ENCODE measurements at regions not wholly inside any gene's neighbourhood (a gene's known extent, or its start where the extent isn't known, plus 50 kb on each side); places are given as distances from the start of the nearest gene placed in this dataset.

DNA sequence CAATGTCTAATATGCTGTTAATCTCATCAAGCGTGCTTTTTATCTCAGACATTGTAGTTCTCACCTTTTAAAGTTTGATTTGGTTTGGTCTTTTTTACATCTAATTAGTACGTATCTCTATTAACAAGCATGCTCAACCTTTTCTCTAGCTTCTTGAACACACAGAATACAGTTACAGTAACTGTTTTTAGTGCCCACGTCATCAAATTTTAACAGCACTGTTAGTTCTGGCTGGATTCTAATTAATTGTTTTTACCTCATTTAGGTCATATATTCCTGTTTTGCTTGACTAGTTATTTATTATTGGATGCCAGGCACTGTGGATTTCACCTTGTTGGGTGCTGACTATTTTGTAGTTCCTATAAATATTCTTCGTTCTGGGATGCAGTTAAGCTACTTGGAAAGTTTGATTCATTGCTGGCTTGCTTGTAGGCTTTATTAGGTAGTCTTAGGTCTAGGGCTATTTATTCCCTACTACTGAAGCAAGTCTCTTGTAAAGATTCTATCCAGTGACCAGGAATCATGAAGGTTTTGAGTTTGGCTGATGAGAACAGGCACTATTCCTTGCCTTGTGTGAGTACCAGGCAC is 263.0 kb downstream of the ETAA1 start:
- no peak for DNase-seq (ENCODE audit: low read depth)

- no peak for DNase-seq (ENCODE audit: low read depth)
Observed at GRCh38 chr2:67660871-67661270, 263.7 kb downstream of the ETAA1 start.

DNA sequence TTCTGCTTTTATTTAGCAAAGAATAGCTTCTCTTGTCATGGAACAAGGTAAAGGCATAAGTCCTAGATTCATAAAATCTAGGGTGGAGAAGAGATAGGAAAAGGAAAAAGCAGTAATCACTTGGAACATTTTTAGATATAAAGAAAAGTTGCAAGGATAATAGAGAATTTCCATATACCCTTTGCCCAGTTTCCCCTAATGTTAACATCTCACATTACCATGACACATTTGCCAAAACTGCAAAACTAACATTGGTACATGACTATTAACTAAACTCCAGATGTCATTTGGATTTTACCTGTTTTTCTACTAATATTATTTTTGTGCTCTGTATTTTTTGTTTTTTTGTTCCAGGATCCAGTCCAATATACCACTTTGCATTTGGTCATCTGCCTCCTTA is 265.1 kb downstream of the ETAA1 start:
- DNase-seq (ENCODE audit: low read depth) = no peak

- DNase-seq (ENCODE audit: low read depth) = no peak
Observed at GRCh38 chr2:67663776-67664175, 266.6 kb downstream of the ETAA1 start.

DNA sequence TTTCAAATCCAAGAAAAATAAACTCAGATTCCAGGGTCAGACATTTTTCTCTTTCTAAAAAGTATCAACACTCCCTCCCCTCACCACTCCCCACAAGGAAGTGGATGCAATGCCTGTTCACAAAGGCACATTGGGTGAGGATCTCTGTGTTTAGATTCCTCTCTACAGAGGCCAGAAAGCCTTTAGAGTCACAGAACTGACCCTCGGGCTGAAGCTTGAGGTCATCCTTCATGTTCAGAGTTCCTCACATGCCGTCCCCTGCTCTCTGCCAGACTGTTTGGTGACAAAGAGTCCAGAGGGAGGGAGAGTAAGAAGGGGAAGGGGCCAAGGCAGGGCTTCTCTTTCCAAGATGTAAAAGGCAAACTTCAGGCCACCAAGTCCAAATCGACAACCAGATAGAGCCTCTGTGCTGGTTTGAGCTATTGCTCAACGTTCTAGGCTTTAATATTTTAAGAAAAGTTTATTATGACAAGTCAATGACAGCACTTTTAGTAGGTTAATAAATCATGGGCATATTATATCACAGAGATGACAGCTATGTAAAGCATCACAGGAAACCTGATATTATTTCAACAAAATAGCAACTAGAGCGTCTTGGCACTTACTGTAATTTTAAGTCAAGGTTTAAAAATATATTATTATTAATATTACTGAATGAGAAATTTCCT is 269.4 kb downstream of the ETAA1 start:
- DNase-seq (ENCODE audit: low read depth) = no peak

- no peak for DNase-seq (ENCODE audit: low read depth)
Observed at GRCh38 chr2:67667054-67667908, 270.1 kb downstream of the ETAA1 start.

DNA sequence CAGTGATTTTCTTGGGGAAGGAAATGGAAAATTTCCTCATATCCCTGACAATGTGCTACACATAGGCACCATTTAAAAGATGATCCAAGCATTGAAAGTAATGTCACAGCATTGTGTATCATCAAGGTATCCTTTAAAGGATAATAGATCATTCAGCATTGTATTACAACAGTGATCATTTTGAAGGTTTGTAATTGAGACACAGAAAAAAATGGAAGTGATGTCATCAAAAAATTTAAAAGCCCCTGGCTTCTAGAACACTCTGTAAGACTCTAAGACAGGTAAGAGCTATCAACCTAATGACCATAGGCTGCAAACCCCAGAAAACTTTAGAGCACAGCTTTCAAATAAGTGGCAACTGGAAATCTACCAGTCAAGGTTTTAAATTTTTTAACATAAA is 271.4 kb downstream of the ETAA1 start:
- no peak for DNase-seq (ENCODE audit: low read depth)

DNA sequence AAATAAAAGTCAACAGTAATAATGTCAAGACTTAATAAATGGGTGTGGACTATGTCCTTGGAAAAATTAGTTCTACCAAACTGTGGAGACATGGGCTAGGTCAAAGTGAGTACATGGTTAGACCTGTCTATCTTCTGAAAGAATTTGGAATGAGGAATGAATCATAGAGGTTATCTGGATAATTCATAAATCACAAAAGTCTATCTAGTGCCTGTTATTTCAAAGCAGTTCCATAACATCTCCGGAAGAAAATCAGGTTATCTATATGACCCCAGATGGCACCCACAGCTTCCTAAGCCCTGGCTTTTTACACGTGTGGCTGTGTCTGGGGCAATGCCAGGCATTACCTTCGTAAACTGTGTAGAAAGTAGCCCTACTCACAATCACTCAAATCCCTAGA is 272.0 kb downstream of the ETAA1 start:
- DNase-seq (ENCODE audit: low read depth) = no peak

DNA sequence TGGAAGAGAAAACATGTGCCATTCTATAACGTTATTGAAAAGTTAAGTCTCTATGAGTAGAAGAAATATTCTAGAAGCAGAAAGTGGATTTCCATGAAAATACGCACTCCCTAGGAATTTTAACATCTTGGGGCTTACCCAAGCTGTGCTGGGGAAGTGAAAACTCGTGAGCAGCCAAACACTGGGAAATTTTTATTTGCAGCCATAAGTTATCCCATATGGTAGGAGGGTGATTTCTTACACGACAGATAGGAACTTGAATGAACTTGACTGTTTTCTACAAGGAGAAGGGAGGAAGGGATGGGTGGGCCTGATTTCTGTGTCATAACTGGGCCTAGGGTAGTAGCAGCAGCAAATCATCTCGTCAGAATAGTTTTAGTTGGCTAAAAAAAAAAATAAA is 272.6 kb downstream of the ETAA1 start:
- DNase-seq (ENCODE audit: low read depth) = no peak

GRCh38 chr2:67670747-67671183 is 273.6 kb downstream of the ETAA1 start:
- no peak for DNase-seq (ENCODE audit: low read depth)

GRCh38 chr2:67671464-67672450 is 274.6 kb downstream of the ETAA1 start:
- DNase-seq (ENCODE audit: low read depth) = no peak

DNA sequence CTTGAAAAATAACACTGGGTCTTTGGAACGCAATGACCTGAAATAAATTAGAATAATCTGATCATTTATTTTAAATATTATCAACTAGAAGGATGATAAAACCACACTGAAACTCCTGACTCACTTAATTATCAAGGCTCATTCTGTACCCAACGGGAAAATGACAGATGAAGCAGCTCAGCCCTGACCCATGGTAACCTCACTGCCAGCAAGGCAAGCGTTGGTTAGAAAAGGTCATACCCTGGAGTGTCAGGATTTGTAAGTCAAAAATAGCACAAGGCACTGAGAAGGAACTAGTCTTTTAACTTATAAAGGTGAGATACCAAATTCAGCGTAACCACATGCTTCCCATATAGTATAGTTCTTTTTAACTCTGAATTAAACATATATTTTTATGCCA is 277.5 kb downstream of the ETAA1 start:
- DNase-seq (ENCODE audit: low read depth) = no peak

DNA sequence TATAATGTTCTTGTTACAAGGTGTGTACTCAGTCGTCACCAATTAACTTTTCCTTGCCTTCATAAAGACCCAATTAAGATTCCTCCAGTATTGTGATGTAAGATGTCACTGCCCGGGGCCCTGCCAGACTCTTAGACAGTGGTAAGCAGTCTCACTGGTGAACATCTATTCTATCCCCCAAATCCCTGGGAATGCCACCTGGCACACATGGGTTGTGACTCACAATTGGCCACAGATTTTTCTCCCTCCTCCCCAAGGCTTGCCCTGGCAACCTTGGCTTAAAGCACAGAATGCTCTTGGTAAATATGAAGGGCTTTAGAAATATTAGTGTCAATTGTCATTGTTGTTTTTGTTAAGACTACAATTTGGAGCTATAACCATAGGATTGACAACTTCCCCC is 287.9 kb downstream of the ETAA1 start:
- no peak for DNase-seq (ENCODE audit: low read depth)

DNA sequence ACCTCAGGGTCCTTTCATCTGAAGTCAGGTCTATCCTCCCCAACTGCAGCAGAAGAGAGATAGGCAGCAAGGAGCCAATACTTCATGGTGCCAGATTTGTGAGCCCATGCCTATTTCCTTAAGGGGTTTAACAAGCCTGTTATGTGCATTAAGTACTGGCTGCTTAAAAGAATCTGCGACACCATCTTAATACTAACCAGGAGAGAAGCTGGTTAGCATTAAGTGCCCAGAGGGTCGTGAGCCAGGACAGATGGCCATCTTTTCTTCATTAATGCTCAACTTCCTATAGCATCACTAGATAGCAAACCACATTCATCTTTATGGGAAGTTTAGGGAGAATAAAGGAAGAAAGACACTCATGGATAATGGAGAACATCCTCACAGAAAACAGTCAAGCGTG is 289.1 kb downstream of the ETAA1 start:
- no peak for DNase-seq (ENCODE audit: low read depth)

DNA sequence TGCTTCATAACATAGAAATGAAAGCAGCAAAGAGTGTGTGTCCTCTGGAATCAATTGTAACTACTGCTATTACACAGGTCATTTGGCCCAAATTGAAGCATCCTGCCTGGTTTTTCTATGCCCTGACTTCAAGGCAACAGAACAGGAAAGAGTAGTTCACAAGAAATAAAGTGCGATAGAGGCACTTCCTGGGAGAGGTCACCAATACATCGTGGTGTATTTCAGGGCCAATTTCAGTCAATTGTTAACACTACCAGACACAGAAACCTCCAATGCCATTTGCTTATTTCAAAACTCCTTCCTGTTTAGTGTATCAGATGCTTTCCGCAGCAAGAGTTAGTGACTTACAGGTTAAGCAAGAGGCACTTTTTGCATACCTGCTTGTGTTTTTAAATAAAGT is 292.1 kb downstream of the ETAA1 start:
- no peak for DNase-seq (ENCODE audit: low read depth)

- no peak for DNase-seq (ENCODE audit: low read depth)
Observed at GRCh38 chr2:67689651-67690050, 292.5 kb downstream of the ETAA1 start.

DNA sequence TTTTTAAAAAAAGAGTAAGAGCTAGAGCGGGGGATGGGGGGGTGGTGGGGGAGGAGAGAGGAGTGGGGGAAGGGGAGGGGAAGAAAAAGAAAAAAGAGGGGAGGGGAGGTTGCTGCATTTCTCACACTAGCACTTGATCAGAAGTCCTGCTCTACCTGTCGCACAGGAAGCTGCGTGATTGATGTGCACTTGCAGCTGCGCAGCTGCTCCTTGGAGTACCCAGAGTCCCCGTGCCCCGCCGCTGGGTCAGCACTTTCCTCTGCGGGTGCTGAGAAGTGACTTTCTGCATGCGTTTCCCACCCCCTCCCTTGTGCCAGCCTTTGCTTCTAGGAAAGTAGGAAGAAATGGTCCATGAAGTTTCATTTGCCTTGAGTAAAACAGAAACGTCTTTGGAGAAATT is 297.3 kb downstream of the ETAA1 start:
- no peak for DNase-seq (ENCODE audit: low read depth)

DNA sequence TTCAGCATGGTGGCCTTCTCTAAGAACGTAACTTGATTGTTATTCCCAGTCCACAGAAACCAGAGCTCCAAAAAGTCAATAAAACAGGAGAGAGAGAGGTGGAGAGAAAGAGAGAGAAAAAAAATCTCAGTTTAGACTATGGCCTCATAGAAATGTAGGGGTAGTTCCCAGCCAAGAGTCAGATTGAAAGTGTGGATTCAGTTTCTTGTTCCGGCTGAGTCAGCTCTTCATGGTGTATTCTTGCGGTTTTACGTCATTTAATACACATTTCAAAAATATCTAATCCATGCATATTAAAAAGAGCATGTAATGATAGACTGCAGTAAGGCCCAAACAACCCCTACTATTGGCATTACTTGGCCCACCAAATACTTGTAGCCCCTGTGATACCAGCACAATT is 303.9 kb downstream of the ETAA1 start:
- DNase-seq (ENCODE audit: low read depth) = peak; percentile 35

- DNase-seq (ENCODE audit: low read depth) = no peak
Observed at GRCh38 chr2:67702284-67702683, 305.2 kb downstream of the ETAA1 start.

- DNase-seq (ENCODE audit: low read depth) = no peak
Observed at GRCh38 chr2:67702937-67703336, 305.8 kb downstream of the ETAA1 start.

DNA sequence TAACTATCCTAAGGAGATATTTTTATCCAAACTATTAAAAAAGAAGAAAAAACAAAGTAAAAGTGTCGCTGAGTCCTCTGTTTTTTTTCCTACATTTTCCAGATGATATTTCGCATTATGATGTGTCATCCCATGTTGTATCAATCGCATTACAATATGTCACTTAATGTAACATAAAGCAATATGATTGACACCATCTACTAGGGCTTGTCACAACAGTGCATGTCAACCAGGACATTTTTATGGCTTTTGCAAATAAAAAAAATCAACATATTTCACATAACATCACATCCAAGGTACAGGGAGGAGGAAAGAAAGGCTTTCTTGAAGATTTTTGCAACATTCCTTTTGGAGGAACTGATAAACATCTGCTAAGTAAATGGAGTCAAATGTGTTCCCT is 308.9 kb downstream of the ETAA1 start:
- no peak for DNase-seq (ENCODE audit: low read depth)

DNA sequence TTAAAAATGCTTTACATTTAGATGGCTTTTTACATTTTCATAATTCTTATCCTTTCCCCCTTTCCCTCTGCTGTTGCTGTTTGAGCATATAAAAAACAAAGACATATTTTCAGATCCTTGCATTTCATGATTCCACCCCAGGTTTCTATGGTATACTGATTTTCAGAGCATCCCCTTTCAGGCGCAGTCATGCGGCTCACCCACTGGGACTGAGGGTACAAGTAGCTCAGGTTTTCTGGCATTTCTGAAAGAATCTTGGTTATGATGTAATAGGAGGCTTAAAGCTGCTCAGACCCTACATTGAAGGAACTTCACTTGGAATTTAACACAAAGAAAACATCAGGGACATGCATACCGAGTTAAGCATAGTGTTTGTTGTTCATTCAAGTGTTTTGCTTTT is 310.8 kb downstream of the ETAA1 start:
- DNase-seq (ENCODE audit: low read depth) = no peak
